ELR (cell line): ENCODE measurements at regions not wholly inside any gene's neighbourhood (a gene's known extent, or its start where the extent isn't known, plus 50 kb on each side); places are given as distances from the start of the nearest gene placed in this dataset.

Source experiments
- DNase-seq: peaks from one replicate; pipeline ENCODE4 v3.0.0-alpha.2; 2015; ENCODE audit warnings: low read depth

GRCh38 chr15:98476559-98476958, 171.8 kb upstream of the IGF1R start:
- no peak for DNase-seq

DNA sequence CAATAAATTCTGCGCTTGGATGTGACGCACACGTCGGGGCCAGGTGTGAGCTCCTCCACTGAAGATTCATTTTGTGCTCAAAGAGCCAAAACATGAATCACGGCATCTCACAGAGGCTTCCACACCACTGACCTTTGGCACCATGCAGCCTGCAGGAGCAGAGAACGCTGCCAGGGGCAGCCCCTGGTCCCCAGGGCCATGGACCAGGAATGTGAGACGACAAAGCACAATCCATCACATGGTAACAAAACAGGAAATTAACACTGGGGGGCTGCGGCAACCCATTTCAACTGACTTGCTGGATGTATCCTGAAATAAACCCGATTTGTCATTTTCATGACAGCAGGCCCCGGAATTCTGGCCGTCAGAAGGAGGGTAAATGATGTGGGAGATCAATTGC, 167.5 kb upstream of the IGF1R start:
- DNase-seq: no peak

DNA sequence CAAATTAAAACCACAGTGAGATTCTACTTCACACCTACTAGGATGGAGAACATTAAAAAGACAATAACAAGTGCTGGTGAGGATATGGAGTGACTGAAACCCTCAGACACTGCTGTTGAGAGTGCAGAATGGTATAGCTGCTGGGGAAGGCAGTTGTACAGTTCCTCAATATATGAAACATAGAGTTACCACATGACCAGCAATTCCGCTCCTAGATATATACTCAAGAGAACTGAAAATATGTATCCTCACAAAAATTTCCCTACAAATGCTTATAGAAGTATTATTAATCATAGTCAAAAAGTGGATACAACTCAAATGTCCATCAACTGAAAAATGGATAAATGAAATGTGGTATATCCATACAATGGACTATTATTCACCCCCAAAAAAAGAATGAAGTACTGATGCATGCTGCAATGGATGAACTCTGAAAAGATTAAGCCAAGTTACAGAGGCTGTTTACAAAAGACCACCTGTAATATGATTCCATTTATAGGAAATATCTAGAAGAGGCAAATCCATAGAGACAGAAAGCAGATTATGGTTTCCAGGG, 164.7 kb upstream of the IGF1R start:
- DNase-seq: no peak

GRCh38 chr15:98484914-98485313, 163.4 kb upstream of the IGF1R start:
- DNase-seq: no peak

DNA sequence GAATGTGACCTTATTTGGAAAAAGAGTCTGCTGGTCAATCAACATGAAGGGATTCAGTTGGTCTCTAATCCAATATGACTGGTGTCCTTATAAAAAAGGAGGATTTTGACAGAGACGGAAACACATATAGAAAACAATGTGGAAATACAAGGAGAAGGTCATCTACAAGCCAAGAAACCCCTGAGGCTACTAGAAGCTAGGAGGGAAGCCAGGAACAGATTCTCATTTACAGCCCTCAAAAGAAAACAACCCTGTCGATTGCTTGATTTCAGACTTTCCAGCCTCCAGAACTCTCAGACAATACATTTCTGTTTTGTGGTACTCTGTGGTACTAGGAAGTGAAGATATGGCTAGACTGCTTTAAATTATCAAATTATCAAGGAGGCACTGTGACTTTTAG, 162.9 kb upstream of the IGF1R start:
- DNase-seq: no peak

DNA sequence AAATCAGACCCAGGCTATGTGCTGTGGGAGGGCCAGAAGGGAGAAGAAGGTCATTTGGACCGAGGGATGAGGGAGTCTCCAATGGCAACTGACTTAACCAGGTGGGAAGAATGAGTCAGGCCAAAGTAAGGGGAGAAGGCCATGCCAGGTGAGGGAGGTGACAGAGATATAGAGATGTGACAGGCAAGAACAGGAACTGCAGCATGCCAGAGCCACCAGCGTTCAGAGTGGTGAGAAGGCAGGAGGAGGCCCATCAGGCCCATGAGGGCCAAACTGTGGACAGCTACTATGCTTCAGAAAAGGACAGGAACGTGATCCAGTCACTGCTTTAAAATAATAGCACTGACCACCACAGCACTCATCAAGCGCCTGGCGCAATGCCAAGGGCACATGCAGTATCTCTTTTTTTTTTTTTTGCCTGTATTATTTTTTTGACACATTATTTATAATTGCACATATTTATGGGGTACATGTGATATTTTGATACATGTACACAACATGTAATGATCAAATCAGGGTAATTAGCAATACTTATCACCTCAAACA, 154.3 kb upstream of the IGF1R start:
- DNase-seq: no peak

DNA sequence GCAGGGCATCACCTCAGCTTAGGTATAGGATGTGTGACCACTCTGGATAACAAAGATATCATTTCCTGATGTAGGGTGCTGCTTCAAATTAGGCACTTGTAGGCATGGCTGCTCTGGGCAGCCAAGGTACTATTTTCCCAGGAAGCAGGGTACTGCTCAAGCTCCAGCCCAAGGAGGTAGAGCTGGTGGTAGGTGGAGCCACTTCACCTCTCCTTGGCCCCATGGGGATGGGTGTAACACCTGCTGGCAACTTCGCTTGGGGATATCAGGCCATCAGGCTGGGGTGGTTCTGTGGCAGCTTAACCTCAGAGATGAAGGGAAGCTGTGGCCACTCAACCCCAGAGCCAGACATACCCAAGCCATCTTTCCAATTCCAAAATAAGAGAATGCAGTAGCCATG, 147.1 kb upstream of the IGF1R start:
- no peak for DNase-seq

DNA sequence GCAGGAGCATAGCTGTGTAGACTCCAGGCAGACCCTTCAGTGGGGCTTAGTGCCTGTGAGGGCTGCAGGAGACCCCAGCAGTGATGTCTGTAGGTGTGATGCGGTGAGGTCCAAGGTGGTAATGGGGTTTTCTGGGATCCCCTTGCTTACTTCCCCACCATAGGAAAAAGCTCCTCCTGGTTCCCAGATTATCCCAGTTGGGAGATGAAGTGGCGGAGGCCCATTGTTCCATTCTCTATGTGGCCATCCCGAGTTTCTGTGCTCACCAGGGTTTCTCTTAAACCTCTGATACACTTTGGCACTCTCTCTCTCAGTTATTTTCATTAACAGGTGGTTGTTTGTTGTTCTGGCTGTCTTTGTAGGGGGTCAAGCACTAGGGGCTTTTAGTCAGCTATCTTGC, 146.7 kb upstream of the IGF1R start:
- no peak for DNase-seq

- DNase-seq: no peak
Measured at GRCh38 chr15:98503970-98504369, 144.4 kb upstream of the IGF1R start.

- DNase-seq: no peak
Measured at GRCh38 chr15:98504998-98505397, 143.3 kb upstream of the IGF1R start.

GRCh38 chr15:98505611-98506031, 142.7 kb upstream of the IGF1R start:
- no peak for DNase-seq

GRCh38 chr15:98506172-98506571, 142.2 kb upstream of the IGF1R start:
- no peak for DNase-seq

DNA sequence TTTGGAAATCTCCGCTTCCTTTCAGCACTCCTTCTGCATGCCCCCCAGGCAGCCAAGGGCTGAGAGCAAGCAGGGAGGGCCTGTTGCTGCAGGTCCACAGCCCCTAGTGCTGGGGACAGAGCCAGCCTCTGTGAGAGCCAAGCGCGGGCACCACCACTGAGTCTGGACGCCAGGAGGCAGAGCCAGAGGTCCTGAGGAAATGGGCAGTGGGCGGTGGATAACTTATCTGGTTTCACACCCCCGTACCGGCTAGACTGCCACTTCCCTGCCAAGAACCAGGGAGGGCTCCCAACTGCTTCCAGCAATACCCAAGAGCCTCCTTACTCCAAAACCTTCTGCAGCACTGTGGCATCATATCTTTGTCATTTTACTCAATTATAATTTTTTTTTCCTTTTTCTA, 141.6 kb upstream of the IGF1R start:
- DNase-seq: no peak

GRCh38 chr15:98513428-98513986, 134.8 kb upstream of the IGF1R start:
- DNase-seq: no peak

- no peak for DNase-seq
Measured at GRCh38 chr15:98514034-98514622, 134.2 kb upstream of the IGF1R start.

- DNase-seq: peak; percentile 76
Measured at GRCh38 chr15:98518823-98519561, 129.3 kb upstream of the IGF1R start.

GRCh38 chr15:98519767-98520550, 128.4 kb upstream of the IGF1R start:
- DNase-seq: no peak

DNA sequence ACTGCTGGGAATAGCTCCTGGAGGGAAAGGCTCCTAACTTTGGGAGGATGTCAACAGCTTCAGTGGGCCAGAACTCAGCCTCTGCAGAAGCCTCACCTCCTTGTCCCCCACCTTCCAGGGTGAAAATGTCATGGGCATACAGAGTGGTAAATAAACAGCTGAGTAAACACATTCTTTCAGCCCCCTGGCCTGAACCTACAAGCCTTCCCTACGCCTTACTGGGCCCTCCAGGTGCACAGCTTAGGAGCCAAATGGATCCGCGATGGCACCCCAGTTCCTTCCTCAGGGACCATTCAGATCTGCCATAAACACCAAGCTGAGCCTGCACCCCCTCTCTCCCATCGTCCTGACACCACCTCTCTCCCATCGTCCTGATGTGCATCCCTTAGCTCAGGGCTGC, 126.2 kb upstream of the IGF1R start:
- no peak for DNase-seq

GRCh38 chr15:98523912-98524662, 124.3 kb upstream of the IGF1R start:
- no peak for DNase-seq

GRCh38 chr15:98524838-98525660, 123.3 kb upstream of the IGF1R start:
- DNase-seq: no peak

GRCh38 chr15:98525661-98526001, 122.7 kb upstream of the IGF1R start:
- no peak for DNase-seq
